Keratinocyte (primary cell): ENCODE measurements at regions not wholly inside any gene's neighbourhood (a gene's known extent, or its start where the extent isn't known, plus 50 kb on each side); places are given as distances from the start of the nearest gene placed in this dataset.
"Not testable (repeated sequence)": the region's sequence is repeated elsewhere in the genome, so short reads cannot be mapped to it uniquely, and the experiment has no call there.

Experiments used
- DNase-seq: peaks from one replicate; pipeline ENCODE4 v3.0.0-alpha.2; 2011; ENCODE audit warnings: low read depth, missing footprints, low spot score
- FAIRE-seq: peaks from 2 replicates; lab custom pipeline; 2011; peaks lifted over from hg19 to GRCh38; lab: Jason Lieb, UNC
- H2AFZ ChIP-seq: 2 replicates; pipeline ENCODE4 v1.6.0; 2012; ENCODE audit warnings: low read length, control low read depth, inconsistent platforms; ENCODE audit not compliant: control insufficient read depth
- H3K27ac ChIP-seq: 2 replicates; pipeline ENCODE4 v1.5.1; 2011; ENCODE audit warnings: low read length; ENCODE audit not compliant: control insufficient read depth, insufficient read depth
- H3K27me3 ChIP-seq: 3 replicates; pipeline ENCODE4 v1.6.0; 2011; ENCODE audit warnings: low read length; ENCODE audit not compliant: control insufficient read depth, insufficient read depth; ENCODE audit errors: extremely low read depth
- H3K36me3 ChIP-seq, 2 experiments: 2 replicates in 1 of 2; 3 replicates in 1 of 2; pipeline ENCODE4 v1.5.1; 2011; ENCODE audit warnings: low read length in 2 of 2, mild to moderate bottlenecking in 1 of 2; ENCODE audit not compliant: control insufficient read depth in 2 of 2, insufficient read depth in 2 of 2; ENCODE audit errors: extremely low read depth in 1 of 2
- H3K4me1 ChIP-seq: 3 replicates; pipeline ENCODE4 v1.5.1; 2011; ENCODE audit warnings: low read length; ENCODE audit not compliant: control insufficient read depth, insufficient read depth; ENCODE audit errors: extremely low read depth
- H3K4me2 ChIP-seq: 3 replicates; pipeline ENCODE4 v1.6.0; 2011; ENCODE audit warnings: low read depth, low read length; ENCODE audit not compliant: control insufficient read depth, insufficient read depth; ENCODE audit errors: extremely low read depth
- H3K4me3 ChIP-seq, 3 experiments: fragments of 200-600 bp in 1 of 3; sonication (generic) in 1 of 3; 2 replicates in 2 of 3; 3 replicates in 1 of 3; pipeline ENCODE4 v1.5.1; 2011 to 2016; ENCODE audit warnings: low read length in 3 of 3, mild to moderate bottlenecking in 3 of 3, control low read depth in 2 of 3, inconsistent platforms in 1 of 3, low read depth in 1 of 3, mixed read lengths in 1 of 3, mixed run types in 1 of 3, moderate library complexity in 1 of 3; ENCODE audit not compliant: control insufficient read depth in 2 of 3, insufficient read depth in 2 of 3; ENCODE audit errors: extremely low read depth in 1 of 3
- H3K79me2 ChIP-seq: 2 replicates; pipeline ENCODE4 v1.6.0; 2012; ENCODE audit warnings: low read length; ENCODE audit not compliant: control insufficient read depth, insufficient read depth
- H3K9ac ChIP-seq: 3 replicates; pipeline ENCODE4 v1.6.0; 2011; ENCODE audit warnings: low read length; ENCODE audit not compliant: control insufficient read depth, insufficient read depth; ENCODE audit errors: extremely low read depth
- H3K9me1 ChIP-seq: 3 replicates; pipeline ENCODE4 v1.6.0; 2011; ENCODE audit warnings: low read length; ENCODE audit not compliant: control insufficient read depth, insufficient read depth; ENCODE audit errors: extremely low read depth
- H3K9me3 ChIP-seq: 2 replicates; pipeline ENCODE4 v1.5.1; 2012; ENCODE audit warnings: low read depth, low read length; ENCODE audit not compliant: control insufficient read depth
- H4K20me1 ChIP-seq: 3 replicates; pipeline ENCODE4 v1.6.0; 2011; ENCODE audit warnings: low read length; ENCODE audit not compliant: control insufficient read depth, insufficient read depth; ENCODE audit errors: extremely low read depth
- EZH2 ChIP-seq: IDR thresholded peaks from one replicate; pipeline ENCODE4 v1.6.1; 2012; ENCODE audit warnings: inconsistent platforms, mild to moderate bottlenecking, low read length, moderate library complexity
- dilution Hi-C: fragments of 300-500 bp; cut with MboI; formaldehyde crosslinking; loops from one replicate; pipeline ENCODE4 v1.7.0; 2020; ENCODE audit warnings: low sequenced_read_pairs; ENCODE audit not compliant: extremely low pct_ligation_motif_present
- TF ChIP-seq, protein P1 (sequence below), 3 experiments: IDR thresholded peaks in 1 of 3; conservative IDR thresholded peaks in 1 of 3; optimal IDR thresholded peaks in 1 of 3; 2 replicates in 2 of 3; 3 replicates in 1 of 3; pipeline versions ENCODE3 to v1.5.1; 2011; ENCODE audit warnings: low read length in 3 of 3, mild to moderate bottlenecking in 3 of 3, moderate library complexity in 2 of 3, control low read depth in 1 of 3, inconsistent platforms in 1 of 3; ENCODE audit not compliant: insufficient read depth in 2 of 3; ENCODE audit errors: extremely low read depth in 1 of 3

DNA sequence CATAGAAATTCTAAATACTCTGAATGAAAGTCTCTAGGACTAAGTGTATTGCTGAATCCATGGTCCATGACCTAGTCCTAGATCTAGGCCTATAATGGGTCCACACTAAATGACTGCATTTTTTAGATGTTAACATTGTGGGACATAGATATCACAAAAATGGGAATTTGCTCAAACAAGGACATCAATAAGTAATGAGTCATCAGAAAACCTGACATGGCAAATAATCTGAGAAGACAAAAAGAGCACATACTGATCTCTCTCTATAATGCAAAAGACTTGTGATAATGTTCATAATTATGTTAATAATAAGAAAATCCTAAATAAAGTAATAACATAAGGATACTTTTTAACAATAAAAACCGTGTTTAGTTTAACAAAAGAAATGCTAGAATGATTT lies 1168.4 kb downstream of the FSCB start:
- no peaks in the 10 kb centered on the region for H3K79me2 ChIP-seq
- dilution Hi-C loops = no loop called here
- no peak for TF ChIP-seq EZH2
- TF ChIP-seq, protein P1, sequence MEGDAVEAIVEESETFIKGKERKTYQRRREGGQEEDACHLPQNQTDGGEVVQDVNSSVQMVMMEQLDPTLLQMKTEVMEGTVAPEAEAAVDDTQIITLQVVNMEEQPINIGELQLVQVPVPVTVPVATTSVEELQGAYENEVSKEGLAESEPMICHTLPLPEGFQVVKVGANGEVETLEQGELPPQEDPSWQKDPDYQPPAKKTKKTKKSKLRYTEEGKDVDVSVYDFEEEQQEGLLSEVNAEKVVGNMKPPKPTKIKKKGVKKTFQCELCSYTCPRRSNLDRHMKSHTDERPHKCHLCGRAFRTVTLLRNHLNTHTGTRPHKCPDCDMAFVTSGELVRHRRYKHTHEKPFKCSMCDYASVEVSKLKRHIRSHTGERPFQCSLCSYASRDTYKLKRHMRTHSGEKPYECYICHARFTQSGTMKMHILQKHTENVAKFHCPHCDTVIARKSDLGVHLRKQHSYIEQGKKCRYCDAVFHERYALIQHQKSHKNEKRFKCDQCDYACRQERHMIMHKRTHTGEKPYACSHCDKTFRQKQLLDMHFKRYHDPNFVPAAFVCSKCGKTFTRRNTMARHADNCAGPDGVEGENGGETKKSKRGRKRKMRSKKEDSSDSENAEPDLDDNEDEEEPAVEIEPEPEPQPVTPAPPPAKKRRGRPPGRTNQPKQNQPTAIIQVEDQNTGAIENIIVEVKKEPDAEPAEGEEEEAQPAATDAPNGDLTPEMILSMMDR (optimal IDR thresholded peaks at IDR 0.05 in 1 of 3, IDR thresholded peaks at IDR 0.05 in 1 of 3, conservative IDR thresholded peaks at IDR 0.05 in 1 of 3; ENCODE audit: extremely low read depth in 1 of 3, insufficient read depth in 2 of 3, low read length in 3 of 3) = no peak
- DNase-seq (no peak), FAIRE-seq (no peak)
- no peaks in the 10 kb centered on the region for H3K9me3 ChIP-seq
- H3K9me1 ChIP-seq = no peaks in the 10 kb centered on the region
- H3K4me1 ChIP-seq = no peaks in the 10 kb centered on the region
- no peaks in the 10 kb centered on the region for H3K36me3 ChIP-seq
- H2AFZ ChIP-seq = no peak overlapping the region
- no peak overlapping the region for H3K4me3 ChIP-seq
- no peak overlapping the region for H3K27ac ChIP-seq
- no peaks in the 10 kb centered on the region for H4K20me1 ChIP-seq
- H3K4me2 ChIP-seq = no peak overlapping the region
- no peak overlapping the region for H3K9ac ChIP-seq
- H3K27me3 ChIP-seq = no peaks in the 10 kb centered on the region

DNA sequence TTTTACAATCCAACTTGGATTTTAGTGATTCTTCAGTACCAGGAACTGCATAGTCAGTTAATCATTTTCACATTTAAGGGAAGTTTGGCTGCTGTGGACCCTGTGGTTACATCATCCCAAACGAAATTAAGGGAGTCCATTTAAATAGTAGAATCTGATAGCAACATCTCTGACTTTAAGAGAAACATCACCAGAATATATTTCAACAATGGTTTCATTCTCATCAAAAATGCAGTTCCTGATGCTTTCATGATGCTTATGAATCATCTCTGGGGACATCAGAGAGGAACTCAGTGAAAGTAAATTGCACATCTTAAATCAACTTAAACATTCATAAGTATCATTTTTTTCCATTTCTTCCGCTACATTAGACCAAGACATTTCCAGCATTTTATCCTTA lies 1170.7 kb downstream of the FSCB start:
- Histone ChIP-seq H4K20me1 (no peaks in the 10 kb centered on the region), H2AFZ (no peak overlapping the region), H3K4me2 (no peak overlapping the region), H3K4me1 (no peaks in the 10 kb centered on the region), H3K4me3 (no peak overlapping the region), H3K9me3 (no peaks in the 10 kb centered on the region), H3K9ac (no peak overlapping the region), H3K79me2 (no peaks in the 10 kb centered on the region), H3K36me3 (no peaks in the 10 kb centered on the region), H3K27me3 (no peaks in the 10 kb centered on the region), H3K9me1 (no peaks in the 10 kb centered on the region), H3K27ac (no peak overlapping the region)
- no peak for DNase-seq
- FAIRE-seq = no peak
- TF ChIP-seq EZH2 = no peak
- TF ChIP-seq, protein P1 (optimal IDR thresholded peaks at IDR 0.05 in 1 of 3, IDR thresholded peaks at IDR 0.05 in 1 of 3, conservative IDR thresholded peaks at IDR 0.05 in 1 of 3; ENCODE audit: extremely low read depth in 1 of 3, insufficient read depth in 2 of 3, low read length in 3 of 3) = no peak
- dilution Hi-C loops = no loop called here

DNA sequence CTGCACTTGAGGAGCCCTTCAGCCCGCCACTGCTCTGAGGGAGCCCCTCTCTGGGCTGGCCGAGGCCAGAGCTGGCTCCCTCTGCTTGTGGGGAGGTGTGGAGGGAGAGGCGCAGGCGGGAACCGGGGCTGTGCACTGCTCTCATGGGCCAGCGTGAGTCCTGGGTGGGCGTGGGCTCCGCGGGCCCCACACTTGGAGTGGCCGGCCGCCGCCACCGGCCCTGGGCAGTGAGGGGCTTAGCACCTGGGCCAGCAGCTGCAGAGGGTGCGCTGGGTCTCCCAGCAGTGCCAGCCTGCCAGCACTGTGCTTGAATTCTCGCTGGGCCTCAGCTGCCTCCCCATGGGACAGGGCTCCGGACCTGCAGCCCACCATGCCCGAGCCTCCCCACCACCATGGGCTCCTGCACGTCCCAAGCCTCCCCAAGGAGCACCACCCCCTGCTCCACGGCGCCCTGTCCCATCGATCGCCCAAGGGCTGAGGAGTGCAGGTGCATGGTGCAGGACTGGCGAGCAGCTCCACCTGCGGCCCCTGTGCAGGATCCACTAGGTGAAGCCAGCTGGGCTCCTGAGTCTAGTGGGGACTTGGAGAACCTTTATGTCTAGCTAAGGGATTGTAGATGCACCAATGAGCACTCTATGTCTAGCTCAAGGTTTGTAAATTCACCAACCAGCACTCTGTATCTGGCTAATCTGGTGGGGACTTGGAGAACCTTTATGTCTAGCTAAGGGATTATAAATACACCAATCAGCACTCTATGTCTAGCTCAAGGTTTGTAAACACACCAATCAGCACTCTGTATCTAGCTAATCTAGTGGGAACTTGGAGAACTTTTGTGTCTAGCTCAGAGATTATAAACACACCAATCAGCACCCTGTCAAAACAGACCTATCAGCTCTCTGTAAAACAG lies 1180.3 kb downstream of the FSCB start:
- H3K36me3 ChIP-seq, H3K9me3 ChIP-seq, H3K9me1 ChIP-seq, H3K27me3 ChIP-seq, H4K20me1 ChIP-seq, H3K4me3 ChIP-seq, dilution Hi-C loops, FAIRE-seq, H2AFZ ChIP-seq, H3K4me1 ChIP-seq, H3K79me2 ChIP-seq, H3K4me2 ChIP-seq, DNase-seq, H3K9ac ChIP-seq, H3K27ac ChIP-seq: not testable (repeated sequence)
